ENCODE measurements at regions not wholly inside any gene's neighbourhood (a gene's known extent, or its start where the extent isn't known, plus 50 kb on each side); places are given as distances from the start of the nearest gene placed in this dataset.

DNA sequence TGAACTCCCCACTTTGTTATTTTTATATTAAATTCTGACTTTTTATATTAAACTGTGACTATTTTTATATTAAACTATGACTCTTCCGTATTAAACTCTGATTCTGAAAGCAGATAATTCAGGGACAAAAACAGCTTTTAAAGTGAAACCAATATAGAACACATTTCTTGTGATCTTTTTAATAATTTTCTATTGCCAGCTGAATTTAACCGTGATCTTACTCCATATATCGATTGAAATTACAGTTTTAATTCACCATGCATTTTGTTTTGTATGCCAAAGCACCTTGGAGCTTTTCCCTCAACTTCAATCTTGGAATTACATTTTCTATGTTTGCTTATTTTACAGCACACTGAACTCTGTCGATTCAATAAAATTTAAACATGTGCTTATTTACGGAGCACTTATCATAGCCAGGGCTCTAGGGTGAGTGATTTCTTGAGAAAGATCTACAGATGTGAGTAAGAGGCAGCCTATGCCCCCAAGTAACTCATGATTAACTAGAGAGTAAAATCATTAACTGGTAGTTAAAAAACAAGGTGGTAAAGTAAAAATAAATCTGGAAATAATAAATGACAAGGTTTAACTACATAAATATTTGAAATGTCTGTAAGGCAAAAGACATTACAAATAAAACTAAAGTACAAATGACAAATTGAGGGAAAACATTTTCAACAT, 72.9 kb upstream of the ALDH1B1 start:
- ChIA-PET CTCF (ENCODE audit: partially characterized antibody) (interaction anchor here (0.9 to 2.1 kb wide), 3 partner anchors 10 to 16 kb away, joined by 3 to 6 read pairs (median 3); no protein-coding TSS in a partner anchor), POLR2A (ENCODE audit: partially characterized antibody) (no interaction called here)
- 89% methylated on average over 5 of the region's 5 CpGs; no CpG with 5 or more reads in 1 of the 2 experiments for WGBS, 2 experiments (ENCODE audit: extremely low coverage in 1 of 2, insufficient coverage in 1 of 2, insufficient read length in 1 of 2, insufficient replicate concordance in 2 of 2, low coverage in 1 of 2, low lambda C conversion rate in 2 of 2, missing lambda C conversion rate in 1 of 2)
- H3K36me3 ChIP-seq (ENCODE audit: control insufficient read depth in 2 of 4, insufficient read depth in 4 of 4, low read length in 3 of 4) = no peaks in the 10 kb centered on the region
- H3K56ac ChIP-seq (replicated peaks; ENCODE audit: insufficient read length, low read depth, low read length) = no peak overlapping the region
- H3K18ac ChIP-seq (ENCODE audit: extremely low read depth, low read length) = no peak overlapping the region
- H4K91ac ChIP-seq (replicated peaks; ENCODE audit: insufficient read length, low read length) = no peak overlapping the region
- no peak overlapping the region for H2AFZ ChIP-seq (ENCODE audit: low read length)
- no peaks in the 10 kb centered on the region for H3K79me2 ChIP-seq (ENCODE audit: control insufficient read depth in 1 of 2, insufficient read depth in 2 of 2, low read length in 2 of 2)
- no peaks in the 10 kb centered on the region for H4K20me1 ChIP-seq (replicated peaks in 1 of 2; ENCODE audit: control insufficient read depth in 1 of 2, insufficient read depth in 2 of 2, low read length in 2 of 2)
- no peaks in the 10 kb centered on the region for H3K23me2 ChIP-seq (ENCODE audit: low read depth, low read length)
- no peaks in the 10 kb centered on the region for H3K27me3 ChIP-seq (replicated peaks in 1 of 4; ENCODE audit: control insufficient read depth in 3 of 4, extremely low read depth in 1 of 4, insufficient read depth in 3 of 4, low read length in 3 of 4)
- H3K27ac ChIP-seq (ENCODE audit: low read depth, low read length) = no peak overlapping the region
- no peak overlapping the region for H2AK5ac ChIP-seq (ENCODE audit: low read depth, low read length)
- no peak overlapping the region for H2BK20ac ChIP-seq (ENCODE audit: low read length)
- no peak for TF ChIP-seq RAD21 (IDR thresholded peaks at IDR 0.05 in 1 of 2, conservative IDR thresholded peaks at IDR 0.05 in 1 of 2; ENCODE audit: low read depth in 2 of 2, low read length in 2 of 2)
- H3K4ac ChIP-seq (replicated peaks; ENCODE audit: insufficient read length, low read depth, low read length) = no peak overlapping the region
- no peak overlapping the region for H3K14ac ChIP-seq (ENCODE audit: insufficient read length)
- H2BK120ac ChIP-seq (replicated peaks; ENCODE audit: low read depth, low read length) = no peak overlapping the region
- no peak overlapping the region for H2BK5ac ChIP-seq (ENCODE audit: low read depth, low read length)
- no peak overlapping the region for H3K9ac ChIP-seq (replicated peaks in 1 of 4; ENCODE audit: extremely low read depth in 1 of 4, low read depth in 3 of 4, low read length in 3 of 4)
- no peaks in the 10 kb centered on the region for H3K79me1 ChIP-seq (ENCODE audit: low read depth, low read length)
- DNase-seq (ENCODE audit: low read depth in 1 of 2, low spot score in 2 of 2) = no peak
- H2BK12ac ChIP-seq (ENCODE audit: low read depth, low read length) = no peak overlapping the region
- H3K4me2 ChIP-seq (ENCODE audit: insufficient read depth in 1 of 2, low read depth in 2 of 2, low read length in 2 of 2) = no peak overlapping the region
- no peak overlapping the region for H4K5ac ChIP-seq (ENCODE audit: insufficient read length, low read depth, low read length)
- no peak overlapping the region for H3K23ac ChIP-seq (ENCODE audit: insufficient read length)
- H3K4me3 ChIP-seq (ENCODE audit: extremely low read depth in 1 of 4, insufficient read depth in 2 of 4, low read depth in 3 of 4, low read length in 4 of 4) = no peak overlapping the region
- H4K8ac ChIP-seq (ENCODE audit: extremely low read depth, insufficient read depth, low read length) = no peak overlapping the region
- H2BK15ac ChIP-seq (ENCODE audit: low read length) = no peak overlapping the region
- H3K4me1 ChIP-seq (replicated peaks in 1 of 4; ENCODE audit: control insufficient read depth in 3 of 4, insufficient read depth in 4 of 4, low read length in 3 of 4) = peaks cover 0 to 3% (median 0%) of the 10 kb centered on the region in 4 experiments; a peak in 1 of 7 replicates
- no peak for FAIRE-seq
- peaks cover 0 to 8% of the 10 kb centered on the region in 2 experiments; a peak in 1 of 4 replicates for H3K9me3 ChIP-seq (ENCODE audit: insufficient read depth in 2 of 2, low read depth in 1 of 2, low read length in 1 of 2)

Data from H1 (cell line).